Pancreas (tissue), 10 donors: ENCODE measurements at regions not wholly inside any gene's neighbourhood (a gene's known extent, or its start where the extent isn't known, plus 50 kb on each side); places are given as distances from the start of the nearest gene placed in this dataset.

ENCODE experiments used
- ATAC-seq, 4 donors: fragments of 200-7000 bp; cut with Tn5 transposase; one replicate each; pipeline versions ENCODE4 v1.8.0 to v1.9.1; 2020; ENCODE audit warnings: mild to moderate bottlenecking in 4 of 4, moderate library complexity in 4 of 4
- DNase-seq, 6 donors: peaks; one replicate each; pipeline ENCODE4 v3.0.0-alpha.2; 2020
- FAIRE-seq: peaks from 2 replicates; lab custom pipeline; 2012; peaks lifted over from hg19 to GRCh38; lab: Jason Lieb, UNC
- H3K27ac ChIP-seq, 4 donors: fragments of 200-600 bp; sonication (generic); 1 replicate in 3 of 4; 2 replicates in 1 of 4; pipeline versions ENCODE4 v1.5.0 to v1.8.0; 2020
- H3K27me3 ChIP-seq, 4 donors: fragments of 200-600 bp; one replicate each; pipeline ENCODE4 v1.8.0; 2021
- H3K36me3 ChIP-seq, 3 donors: fragments of 200-600 bp; sonication (generic) in 1 of 3; one replicate each; pipeline versions ENCODE4 v1.5.0 to v1.8.0; 2020 to 2021
- H3K4me1 ChIP-seq, 3 donors: fragments of 200-600 bp; one replicate each; pipeline ENCODE4 v1.8.0; 2021
- H3K4me3 ChIP-seq, 4 donors: fragments of 200-600 bp; sonication (generic) in 2 of 4; one replicate each; pipeline versions ENCODE4 v1.5.0 to v1.8.0; 2020 to 2021
- H3K9me3 ChIP-seq, 4 donors: fragments of 200-600 bp; one replicate each; pipeline ENCODE4 v1.8.0; 2021
- CTCF ChIP-seq, 4 donors: fragments of 200-600 bp; sonication (generic) in 3 of 4; IDR thresholded peaks; one replicate each; pipeline versions ENCODE4 v1.5.0 to v1.8.0; 2021; ENCODE audit warnings: antibody characterized with exemption in 4 of 4
- WGBS, 2 donors: extraction: QIAGEN DNeasy Blood & Tissue Kit; methylation state at CpG; one replicate each; pipeline ENCODE4 v1.1.7; 2013; 5-methylcytosine and 5-hydroxymethylcytosine counted together
- intact Hi-C, 3 donors: fragments of 100-400 bp; cut with DNase I; formaldehyde crosslinking; loops; one replicate each; pipeline versions ENCODE4 v1.11.1 to v1.14.2; 2022
- donor health status: healthy with polysubstance abuse.
- donor health status: DM: no; HTN: no; CAD: no; lungs with moderate emphysema.
- donor health status: DM: no; HTN: no; CAD: no.
- donor health status: control.
- donor health status: control.
- donor health status: Bipolar disorder and iron deficiency.
- donor health status: DM: yes; HTN: yes; CAD: no.
- donor health status: DM: no; HTN: no; CAD: no.
- donor health status: DM: no; HTN: no; CAD: no.
- donor health status: DM: yes; HTN: yes; CAD: no.

- TF ChIP-seq CTCF (IDR thresholded peaks at IDR 0.05), result no peak
- FAIRE-seq (no peak), ATAC-seq (no peak), DNase-seq (no peak)
- Histone ChIP-seq H3K36me3 (no peaks in the 10 kb centered on the region), H3K4me3 (no peak overlapping the region), H3K9me3 (no peaks in the 10 kb centered on the region), H3K27ac (no peak overlapping the region), H3K4me1 (peaks cover 0 to 4% (median 0%) of the 10 kb centered on the region in 3 donors), H3K27me3 (peaks cover 0 to 2% (median under 1%) of the 10 kb centered on the region in 4 donors)
- intact Hi-C loops, result no loop called here
These were observed 115.8 kb upstream of the FAM204A start for GRCh38 chr10:118457824-118458428.

GRCh38 chr10:118455181-118455695 is 113.1 kb upstream of the FAM204A start:
- Histone ChIP-seq H3K36me3 (no peaks in the 10 kb centered on the region), H3K4me3 (no peak overlapping the region), H3K4me1 (peaks cover 0 to 4% (median 0%) of the 10 kb centered on the region in 3 donors), H3K27me3 (peaks cover 0 to 4% (median 1%) of the 10 kb centered on the region in 4 donors), H3K9me3 (no peaks in the 10 kb centered on the region), H3K27ac (no peak overlapping the region)
- 60 to 62% methylated on average over 6 of the region's 6 CpGs for WGBS, 2 donors
- ATAC-seq (no peak), DNase-seq (no peak), FAIRE-seq (no peak)
- TF ChIP-seq CTCF (IDR thresholded peaks at IDR 0.05), result no peak
- intact Hi-C loops, result no loop called here

- intact Hi-C loops, result no loop called here
- Histone ChIP-seq H3K36me3 (no peaks in the 10 kb centered on the region), H3K9me3 (no peaks in the 10 kb centered on the region), H3K27ac (no peak overlapping the region), H3K4me3 (no peak overlapping the region), H3K4me1 (peaks cover 0 to 1% (median 0%) of the 10 kb centered on the region in 3 donors), H3K27me3 (peaks cover 0 to 4% (median 0%) of the 10 kb centered on the region in 4 donors)
- WGBS, 2 donors, result 75 to 81% methylated on average over 2 of the region's 2 CpGs
- no peak for DNase-seq
- no peak for ATAC-seq
- TF ChIP-seq CTCF (IDR thresholded peaks at IDR 0.05), result no peak
- FAIRE-seq, result no peak
These were observed 112.1 kb upstream of the FAM204A start for GRCh38 chr10:118454211-118454610.

GRCh38 chr10:118452098-118452497 is 110.0 kb upstream of the FAM204A start:
- DNase-seq, result no peak
- intact Hi-C loops, result no loop called here
- H3K27me3 ChIP-seq, result peaks cover 0 to 4% (median 0%) of the 10 kb centered on the region in 4 donors
- no peaks in the 10 kb centered on the region for H3K36me3 ChIP-seq
- H3K4me3 ChIP-seq, result no peak overlapping the region
- no peaks in the 10 kb centered on the region for H3K9me3 ChIP-seq
- TF ChIP-seq CTCF (IDR thresholded peaks at IDR 0.05), result no peak
- FAIRE-seq, result no peak
- ATAC-seq, result no peak
- no peak overlapping the region for H3K27ac ChIP-seq
- no peaks in the 10 kb centered on the region for H3K4me1 ChIP-seq

GRCh38 chr10:118449521-118449920 is 107.4 kb upstream of the FAM204A start:
- no peak for TF ChIP-seq CTCF (IDR thresholded peaks at IDR 0.05)
- 58 to 66% methylated on average over 9 of the region's 9 CpGs for WGBS, 2 donors
- Histone ChIP-seq H3K36me3 (no peaks in the 10 kb centered on the region), H3K4me3 (no peak overlapping the region), H3K27ac (no peak overlapping the region), H3K9me3 (no peaks in the 10 kb centered on the region), H3K27me3 (peaks cover 0 to 4% (median 0%) of the 10 kb centered on the region in 4 donors), H3K4me1 (no peaks in the 10 kb centered on the region)
- intact Hi-C loops, result no loop called here
- FAIRE-seq (no peak), DNase-seq (peak in 1 of 6 donors; percentile 13), ATAC-seq (no peak)
